ENCODE measurements at regions not wholly inside any gene's neighbourhood (a gene's known extent, or its start where the extent isn't known, plus 50 kb on each side); places are given as distances from the start of the nearest gene placed in this dataset.

- no peak; a peak in 1 of 4 replicates for TF ChIP-seq CTCF (conservative IDR thresholded peaks at IDR 0.05; ENCODE audit: low read depth in 2 of 2)
- TF ChIP-seq ZNF331 (CRISPR knock-in tag; IDR thresholded peaks at IDR 0.05; ENCODE audit: low read depth) = no peak
Measured at GRCh38 chr4:170591076-170591475, 501.3 kb upstream of the AADAT start.

Measured in GM23338 (cell line).